PC-9 (cell line): ENCODE measurements at regions not wholly inside any gene's neighbourhood (a gene's known extent, or its start where the extent isn't known, plus 50 kb on each side); places are given as distances from the start of the nearest gene placed in this dataset.

Source experiments
- CTCF ChIP-seq: fragments of 200-600 bp; sonication (generic); conservative IDR thresholded peaks from 2 replicates; pipeline ENCODE4 v1.6.1; 2017; ENCODE audit warnings: mixed run types, antibody characterized with exemption, mild to moderate bottlenecking, moderate library complexity
- EZH2 ChIP-seq: fragments of 200-600 bp; sonication (generic); IDR thresholded peaks from 2 replicates; pipeline ENCODE4 v1.8.0; 2017; ENCODE audit warnings: antibody characterized with exemption, low read depth

GRCh38 chr9:18235181-18235908, 238.6 kb upstream of the ADAMTSL1 start:
- TF ChIP-seq CTCF = no peak
- no peak for TF ChIP-seq EZH2
